HG02884 (cell line): ENCODE measurements at regions not wholly inside any gene's neighbourhood (a gene's known extent, or its start where the extent isn't known, plus 50 kb on each side); places are given as distances from the start of the nearest gene placed in this dataset.

ENCODE experiments used
- ATAC-seq: cut with Tn5 transposase; IDR thresholded peaks from one replicate; pipeline ENCODE4 v1.9.1; 2021; ENCODE audit warnings: mild to moderate bottlenecking, moderate library complexity; ENCODE audit not compliant: unreplicated experiment

DNA sequence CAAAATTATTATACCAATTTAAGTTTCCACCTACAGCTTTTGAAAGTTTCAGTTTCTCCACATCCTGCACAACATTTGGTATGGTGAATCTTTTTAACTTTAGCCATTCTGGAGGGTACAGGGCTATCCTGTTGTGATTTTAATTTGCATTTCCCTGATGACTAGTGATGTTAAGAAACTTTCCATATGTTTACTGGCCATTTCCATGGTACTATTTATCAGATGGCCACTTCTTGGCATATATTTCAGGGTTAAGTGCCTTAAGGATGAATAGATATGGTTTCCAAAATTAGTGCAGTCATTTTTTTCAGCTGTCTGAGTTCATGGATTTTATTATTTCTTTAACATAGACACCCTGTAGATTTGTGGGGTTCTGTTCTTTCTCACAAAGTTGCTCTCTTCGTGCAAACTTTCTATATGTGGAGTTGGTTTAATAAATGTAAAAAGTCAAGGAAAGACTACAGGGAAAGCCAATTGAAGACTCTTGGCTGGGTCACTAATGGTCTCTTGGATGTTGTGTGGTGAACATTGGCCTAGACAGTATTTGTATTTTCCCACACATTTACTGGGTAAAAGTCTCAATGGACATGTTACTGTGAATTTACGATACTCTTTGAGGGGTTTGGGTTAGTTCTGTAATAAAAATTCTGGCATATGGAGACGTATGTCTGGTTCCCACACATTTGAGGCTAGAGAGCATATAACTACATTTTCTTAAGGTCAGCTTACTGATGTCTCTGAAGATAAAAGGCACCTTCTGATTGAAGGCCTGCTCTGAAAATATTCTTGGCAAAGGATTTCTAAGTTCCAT is 147.5 kb upstream of the PDZRN3 start:
- no peak for ATAC-seq

GRCh38 chr3:73768524-73769308 is 144.0 kb upstream of the PDZRN3 start:
- ATAC-seq, result no peak

GRCh38 chr3:73766599-73767381 is 142.0 kb upstream of the PDZRN3 start:
- no peak for ATAC-seq

- no peak for ATAC-seq
Measured at GRCh38 chr3:73765878-73766545, 141.3 kb upstream of the PDZRN3 start.

- ATAC-seq, result no peak
Measured at GRCh38 chr3:73762855-73763254, 138.1 kb upstream of the PDZRN3 start.

- ATAC-seq, result no peak
Measured at GRCh38 chr3:73759297-73759711, 134.6 kb upstream of the PDZRN3 start.

DNA sequence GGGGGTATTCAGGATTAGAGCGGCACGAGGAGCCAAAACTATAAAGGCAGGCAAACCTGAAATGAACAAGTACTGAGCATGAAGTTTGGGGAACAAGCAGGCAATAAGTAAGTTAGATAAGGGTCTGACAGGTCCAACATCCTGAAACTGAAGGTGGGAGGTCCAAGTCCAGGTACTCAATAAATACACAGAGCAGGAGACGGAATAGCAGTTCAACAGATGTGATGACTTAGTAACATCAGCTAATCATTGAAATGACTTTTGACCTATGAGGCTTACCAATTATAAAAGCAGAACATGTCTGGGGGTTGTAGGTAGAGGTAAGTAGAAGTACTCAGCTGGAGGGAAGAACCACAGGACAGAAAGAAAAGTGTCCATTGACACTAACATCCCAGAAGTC is 132.8 kb upstream of the PDZRN3 start:
- ATAC-seq, result no peak

GRCh38 chr3:73753985-73754384 is 129.2 kb upstream of the PDZRN3 start:
- no peak for ATAC-seq

- no peak for ATAC-seq
Measured at GRCh38 chr3:73752338-73752737, 127.6 kb upstream of the PDZRN3 start.

DNA sequence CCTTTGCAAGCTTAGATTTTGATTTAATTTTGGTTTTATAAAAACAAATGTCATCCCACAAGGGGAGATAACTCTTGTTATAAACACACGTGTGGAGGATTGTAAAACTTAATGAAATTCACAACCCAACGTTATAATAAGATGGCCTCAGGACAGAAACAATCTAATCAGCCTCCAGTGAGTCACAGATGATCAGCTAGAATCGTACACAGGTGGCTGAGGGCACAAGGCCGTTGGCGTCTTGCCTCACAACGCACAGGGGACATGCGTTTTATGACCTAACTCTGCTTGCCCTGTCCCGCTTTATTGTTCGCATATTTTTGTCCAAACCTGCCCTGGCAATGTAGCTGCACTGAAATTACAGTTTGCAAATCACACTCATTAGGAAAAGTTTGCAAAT is 121.9 kb upstream of the PDZRN3 start:
- ATAC-seq, result no peak

DNA sequence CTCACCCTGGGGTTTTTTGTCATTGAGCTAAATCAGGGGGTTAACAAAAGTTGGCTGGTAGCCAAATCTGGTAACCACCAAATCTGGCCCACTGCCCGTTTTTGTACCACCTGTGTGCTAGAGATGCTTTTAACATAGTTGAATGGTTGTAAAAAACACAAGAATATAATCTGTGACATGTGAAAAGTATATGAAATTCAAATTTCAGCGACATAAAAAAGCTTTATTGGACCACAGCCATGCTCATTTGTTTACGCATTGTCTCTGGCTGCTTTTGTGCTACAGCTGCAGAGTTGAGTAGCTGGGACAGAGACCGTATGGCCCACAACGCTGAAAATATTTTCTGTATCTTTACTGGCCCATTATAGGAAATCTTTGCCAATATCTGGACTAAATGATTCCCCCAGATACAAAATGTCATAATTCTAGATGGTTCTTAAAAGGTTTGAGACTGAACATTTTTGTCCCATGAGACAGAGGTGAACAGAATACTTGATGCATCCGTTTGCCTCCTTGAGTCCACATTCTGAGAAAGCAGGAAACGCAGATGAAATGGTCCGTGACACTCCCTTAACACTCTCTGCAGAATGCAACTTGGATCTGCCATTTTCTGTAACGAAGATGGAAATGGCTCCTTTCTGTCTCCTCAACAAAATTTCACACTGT is 120.9 kb upstream of the PDZRN3 start:
- no peak for ATAC-seq

GRCh38 chr3:73743551-73743950 is 118.8 kb upstream of the PDZRN3 start:
- no peak for ATAC-seq

GRCh38 chr3:73739791-73740453 is 115.2 kb upstream of the PDZRN3 start:
- ATAC-seq, result no peak

DNA sequence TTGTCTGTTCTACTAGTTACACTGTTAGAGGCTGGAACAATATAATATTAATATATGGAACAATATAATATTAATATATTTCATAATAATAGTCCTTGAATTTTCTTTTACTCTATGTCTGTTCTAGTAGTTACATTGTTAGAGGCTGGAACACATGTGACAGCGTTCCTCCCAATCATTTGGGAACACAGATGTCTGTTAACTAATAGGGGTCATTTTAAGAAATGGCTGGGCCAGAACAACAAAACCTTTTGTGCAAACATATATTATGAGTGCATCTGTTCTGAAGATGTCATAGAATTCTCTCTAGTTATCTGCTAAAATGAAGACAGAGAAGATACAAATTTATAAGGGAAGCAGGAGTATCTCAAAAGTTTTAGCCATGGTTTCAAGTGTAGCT is 114.0 kb upstream of the PDZRN3 start:
- ATAC-seq, result no peak

DNA sequence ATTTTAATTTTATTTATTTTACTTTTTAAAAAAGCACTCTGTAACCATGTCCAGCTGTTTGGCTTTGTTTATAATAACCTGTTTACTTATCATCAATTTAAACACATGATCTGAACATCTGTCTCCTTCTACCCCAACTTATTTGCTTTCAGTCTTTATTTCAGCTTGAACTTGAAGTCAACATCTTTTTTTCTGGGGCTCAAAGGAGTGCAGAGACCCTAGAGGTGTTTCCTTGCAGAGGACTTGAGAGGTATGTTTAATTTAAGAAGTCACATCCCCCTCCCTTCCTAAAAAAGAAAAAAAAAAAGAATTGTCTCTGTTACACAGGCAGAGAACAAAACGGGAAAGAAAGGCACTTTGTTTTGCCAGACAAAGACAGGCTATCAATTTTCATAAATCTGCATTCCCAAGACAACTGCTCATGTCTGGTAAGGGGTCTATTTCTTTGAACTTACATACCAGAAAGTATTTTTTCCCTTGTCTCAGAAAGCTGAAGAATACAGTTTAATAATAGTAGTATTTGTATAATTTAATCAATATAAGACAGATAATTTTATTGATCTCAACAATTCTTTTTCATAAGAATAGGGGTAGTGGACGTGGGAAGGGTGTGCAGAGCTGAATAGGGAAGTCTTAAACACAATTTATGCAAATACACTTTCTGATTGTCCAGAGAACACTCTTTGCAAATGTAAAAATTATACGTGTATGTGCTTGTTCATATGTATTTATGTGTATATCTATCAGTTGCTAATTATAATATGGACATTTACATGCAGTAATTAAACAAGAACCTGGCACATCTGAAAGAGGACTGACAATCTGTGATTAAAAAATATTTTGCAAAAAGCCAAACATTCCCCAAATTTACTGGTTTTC is 109.7 kb upstream of the PDZRN3 start:
- no peak for ATAC-seq

- no peak for ATAC-seq
Measured at GRCh38 chr3:73733746-73734145, 109.0 kb upstream of the PDZRN3 start.

DNA sequence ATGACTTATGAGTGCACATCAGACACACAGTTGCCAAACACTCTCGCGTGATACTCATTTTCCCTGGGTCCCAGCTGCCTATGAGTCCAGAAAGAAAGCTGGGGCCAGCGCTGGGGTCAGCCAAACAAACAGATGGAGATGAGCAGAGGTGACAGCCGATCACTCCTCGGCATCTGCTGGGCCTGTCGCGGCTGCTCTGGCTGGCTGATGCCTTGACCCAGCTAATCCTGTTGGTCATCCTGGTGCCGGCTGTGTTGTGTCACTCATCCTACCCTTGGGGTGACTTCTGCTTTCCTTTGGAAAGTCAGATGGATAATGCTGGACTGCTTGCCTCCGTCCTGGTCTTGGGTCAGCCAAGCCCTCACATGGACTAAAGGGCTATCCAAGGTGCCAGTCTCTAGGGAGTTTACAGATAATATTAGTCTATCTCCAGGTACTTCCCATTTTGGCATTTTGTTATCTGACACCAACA is 105.3 kb upstream of the PDZRN3 start:
- no peak for ATAC-seq

DNA sequence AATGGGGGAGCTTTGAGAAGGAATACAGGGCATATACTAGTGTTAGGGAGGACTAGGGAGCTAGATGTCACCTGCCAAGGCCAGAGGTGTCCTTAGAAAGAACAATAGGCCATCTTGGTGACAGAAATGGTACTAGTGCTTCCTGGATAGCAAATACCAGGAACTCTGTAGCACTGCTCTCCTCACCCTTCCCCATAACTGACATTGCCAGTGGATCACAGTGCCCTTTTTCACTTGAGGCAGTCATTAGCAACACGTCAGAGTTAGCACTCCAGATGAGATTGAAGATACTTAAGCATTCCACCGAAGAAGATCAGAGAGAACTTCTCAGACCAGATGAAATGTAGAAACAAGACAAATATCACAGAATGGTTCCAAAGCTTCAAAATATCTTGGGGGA is 103.1 kb upstream of the PDZRN3 start:
- no peak for ATAC-seq
